ENCODE measurements at regions not wholly inside any gene's neighbourhood (a gene's known extent, or its start where the extent isn't known, plus 50 kb on each side); places are given as distances from the start of the nearest gene placed in this dataset.

DNA sequence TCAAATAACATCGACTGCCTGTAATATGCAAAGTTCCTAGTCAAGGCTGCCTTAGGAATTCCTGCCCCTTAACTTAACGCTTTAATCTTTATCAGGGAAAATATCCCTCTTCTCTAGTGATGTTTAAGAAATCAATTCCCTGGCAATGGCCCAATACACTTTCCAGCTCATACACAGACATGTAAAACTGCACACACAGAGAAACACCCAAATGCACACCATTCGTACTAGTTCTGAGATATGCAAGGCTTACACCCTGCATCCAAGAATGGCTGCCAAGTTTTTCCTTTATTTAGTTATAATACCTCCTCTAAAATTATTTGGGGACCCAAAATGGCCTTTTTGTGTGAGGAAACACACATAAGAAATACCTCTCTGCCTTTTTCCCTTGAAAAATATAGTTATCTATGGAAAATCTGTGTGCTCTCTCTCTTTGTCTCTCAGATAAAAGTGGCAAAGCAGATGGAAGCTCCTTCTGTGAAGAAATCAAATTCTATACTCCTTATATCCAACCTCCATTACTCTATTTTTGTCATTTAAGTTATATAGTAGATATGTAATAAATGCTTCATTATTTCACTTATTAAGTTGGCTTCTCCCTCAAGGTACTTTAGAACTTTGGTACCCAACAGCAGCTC is 120.0 kb upstream of the MDM1 start:
- DNase-seq, result no peak

DNA sequence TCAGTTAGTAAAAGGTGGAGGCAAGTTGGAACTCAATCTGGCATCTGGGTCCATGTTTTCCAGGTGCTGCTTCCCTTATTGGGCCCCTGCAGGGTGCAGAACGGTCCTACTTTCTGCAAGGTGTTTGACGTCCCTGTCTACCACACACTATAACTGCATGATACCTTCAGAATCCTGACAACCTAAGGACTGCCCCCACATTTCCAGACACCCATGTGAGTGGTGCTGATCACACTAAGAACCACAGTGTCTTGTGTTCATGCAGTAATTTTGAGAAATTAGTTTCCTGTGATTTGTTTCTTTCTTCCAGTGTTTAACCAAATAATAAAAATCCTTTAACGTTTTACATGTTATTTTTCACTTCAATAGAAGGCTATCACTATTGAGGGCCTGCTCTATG is 121.1 kb upstream of the MDM1 start:
- DNase-seq, result no peak

DNA sequence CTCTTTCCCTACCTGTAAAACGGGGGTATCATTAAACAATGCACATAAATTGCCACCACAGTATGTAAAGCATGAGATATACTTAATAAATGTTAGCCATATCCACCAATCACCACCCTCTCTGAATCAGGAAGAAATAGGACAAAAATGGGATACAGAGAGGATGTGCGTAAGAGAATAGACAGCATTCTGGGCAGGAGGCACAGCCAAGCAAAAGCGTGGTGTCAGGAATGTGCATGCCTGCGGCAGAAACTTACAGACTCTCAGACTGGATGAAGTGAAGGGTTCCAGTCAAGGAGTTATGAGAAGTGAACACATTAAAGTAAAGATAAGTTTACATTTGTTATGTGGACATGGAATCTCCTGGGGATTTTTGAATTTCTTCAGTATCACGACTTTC is 121.7 kb upstream of the MDM1 start:
- no peak for DNase-seq

DNA sequence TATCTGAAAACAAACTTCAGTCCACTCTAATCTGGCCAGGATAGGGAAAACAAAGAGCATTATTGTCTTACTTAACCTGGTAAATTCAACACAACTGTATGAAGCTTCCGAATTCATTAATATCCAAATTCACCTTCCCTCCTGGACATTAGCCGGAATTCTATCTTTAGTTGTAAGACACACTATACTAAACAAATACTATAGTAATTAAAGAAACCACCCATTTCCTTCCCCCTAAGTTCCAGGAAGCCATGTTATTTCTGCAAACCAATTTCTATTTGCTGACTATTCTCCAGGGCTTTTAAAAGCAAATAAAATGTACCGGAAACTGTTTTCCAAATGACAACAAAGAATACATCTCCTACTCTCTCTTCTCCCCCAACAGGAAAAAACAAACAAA is 122.7 kb upstream of the MDM1 start:
- DNase-seq, result no peak

DNA sequence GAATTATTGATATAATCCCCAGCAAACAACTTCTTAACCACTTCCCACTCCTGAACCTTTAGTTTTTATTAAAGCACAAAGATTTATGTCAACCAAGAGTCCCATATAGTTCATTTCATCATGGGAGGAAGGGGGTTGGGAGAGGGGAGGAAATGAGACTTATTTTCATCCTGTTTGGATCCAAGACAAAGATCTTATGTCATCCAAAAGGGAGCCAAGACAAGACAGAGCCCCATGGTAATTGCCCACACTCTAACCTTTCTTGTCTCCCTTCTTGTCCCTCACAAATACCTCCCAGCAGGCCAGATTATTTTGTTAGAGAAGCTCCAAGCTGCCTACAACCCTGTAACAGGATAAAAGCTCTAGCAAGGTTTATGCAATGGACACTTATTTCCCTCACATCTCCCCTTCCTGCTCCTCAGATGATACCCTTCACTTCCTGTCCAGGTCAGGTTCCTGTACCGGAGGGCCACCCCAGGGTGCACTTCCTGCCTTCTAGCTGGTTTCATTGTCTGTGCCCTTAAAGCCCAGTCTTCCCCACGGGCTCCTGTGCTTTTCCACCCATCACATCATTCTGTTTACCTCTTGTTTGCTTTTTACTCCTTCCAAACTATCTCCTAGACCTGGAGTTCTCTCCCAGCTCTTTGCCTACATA is 123.7 kb upstream of the MDM1 start:
- DNase-seq, result no peak

DNA sequence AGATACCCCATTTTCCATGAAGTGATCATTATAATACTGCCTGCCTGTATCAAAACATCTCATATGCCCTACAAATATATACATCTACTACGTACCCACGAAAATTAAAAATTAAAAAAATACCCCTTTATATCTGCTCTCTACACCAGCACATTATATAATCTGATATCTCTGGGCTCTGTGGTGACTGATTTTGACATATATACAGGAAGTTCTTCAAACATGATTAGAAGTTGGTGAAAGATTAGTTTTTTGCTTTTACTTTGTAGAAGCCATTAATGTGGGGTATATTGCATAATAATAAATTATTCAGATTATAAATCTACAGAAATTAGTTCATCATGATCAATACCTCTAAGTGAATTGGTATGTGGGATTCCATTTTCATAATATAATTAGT is 126.7 kb upstream of the MDM1 start:
- no peak for DNase-seq

DNA sequence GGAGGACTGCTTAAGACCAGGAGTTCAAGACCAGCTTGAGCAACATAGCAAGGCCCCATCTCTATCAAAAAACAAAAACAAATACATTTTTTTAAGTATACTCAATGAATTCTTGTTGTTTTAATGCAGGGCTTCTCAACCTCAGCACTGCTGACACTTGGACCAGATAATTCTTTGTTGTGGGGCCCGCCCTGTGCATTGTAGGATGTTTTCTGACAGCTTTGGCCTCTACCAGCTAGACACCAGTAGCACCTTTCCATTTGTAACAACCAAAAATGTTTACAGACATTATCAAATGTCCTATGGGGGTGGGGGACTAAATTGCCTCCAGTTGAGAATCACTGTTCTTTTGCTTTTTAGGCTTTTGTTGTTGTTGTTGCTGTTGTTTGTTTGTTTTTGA is 128.1 kb upstream of the MDM1 start:
- no peak for DNase-seq

DNA sequence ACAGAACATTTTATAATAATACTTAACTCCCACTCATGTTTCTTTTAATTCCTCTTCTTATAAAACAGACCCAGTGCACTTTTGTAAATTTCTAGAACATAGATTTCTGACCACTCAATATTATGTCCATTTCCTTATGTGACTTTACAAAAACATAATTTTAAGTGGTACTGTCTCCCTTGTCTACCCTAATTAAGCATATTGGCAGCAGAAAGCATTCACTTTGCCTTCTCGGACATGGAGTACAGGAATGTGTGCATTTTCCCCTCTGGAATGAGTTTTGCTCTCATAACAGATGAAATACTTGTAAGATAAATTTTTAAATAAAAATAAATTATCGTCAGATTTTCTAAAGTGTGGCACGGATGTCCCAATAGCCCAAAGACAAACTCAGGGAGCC is 129.5 kb upstream of the MDM1 start:
- no peak for DNase-seq

DNA sequence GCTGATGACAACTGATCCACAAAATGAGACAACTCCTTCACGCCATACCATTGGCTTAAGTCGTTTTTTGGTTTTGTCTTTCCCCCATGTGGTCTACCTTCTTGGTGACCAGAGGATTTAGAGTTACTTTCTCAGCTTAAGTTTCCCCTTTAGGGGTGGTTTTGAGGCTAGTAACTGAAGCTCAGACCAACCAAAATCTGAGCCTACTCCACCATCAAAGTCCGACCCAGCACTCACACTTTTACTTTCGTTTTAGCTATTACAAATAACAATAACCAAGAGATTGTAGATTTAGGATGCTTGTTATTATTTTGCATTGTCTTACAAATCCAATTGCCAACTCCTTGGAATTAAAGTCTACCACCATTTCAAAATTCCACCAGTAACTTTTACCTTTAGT is 130.6 kb upstream of the MDM1 start:
- DNase-seq, result no peak

DNA sequence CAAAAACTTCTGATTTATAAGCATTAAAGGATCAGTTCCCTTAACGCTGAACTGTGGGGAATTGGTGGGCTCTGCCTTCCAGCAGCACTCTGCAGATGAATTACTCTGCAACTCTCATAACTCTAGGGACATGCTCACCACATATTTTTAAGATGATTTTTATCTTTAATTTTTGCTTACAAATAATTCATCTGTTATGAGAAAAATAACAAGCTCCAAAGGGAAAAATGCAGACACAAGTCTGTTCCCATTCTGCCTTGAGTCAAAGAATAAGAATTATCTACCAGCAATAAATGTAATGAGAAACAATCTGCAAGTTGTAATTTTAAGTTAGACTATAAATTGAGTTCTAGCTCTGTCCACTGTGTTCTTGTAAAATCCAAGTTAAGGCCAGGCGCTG is 133.1 kb upstream of the MDM1 start:
- DNase-seq, result no peak

DNA sequence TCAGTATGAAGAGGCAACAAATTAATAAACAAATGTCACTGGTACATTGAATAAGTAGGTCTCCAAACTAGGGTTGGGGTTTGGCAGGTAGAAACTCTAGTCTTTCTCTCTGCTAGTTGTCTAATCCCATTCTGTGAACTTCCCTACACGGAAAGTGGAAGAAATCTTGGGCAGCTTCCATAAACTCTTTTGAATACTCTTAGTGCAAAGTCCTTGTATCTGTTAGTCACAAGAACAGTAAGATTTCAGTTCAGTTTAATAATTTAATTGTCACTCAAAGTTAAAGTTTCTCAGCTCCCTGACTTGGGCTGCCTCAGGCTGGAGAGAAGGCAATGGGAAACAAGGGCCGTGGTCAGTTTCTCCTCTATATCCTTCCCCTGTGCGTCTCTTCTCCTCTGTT is 135.4 kb upstream of the MDM1 start:
- no peak for DNase-seq

DNA sequence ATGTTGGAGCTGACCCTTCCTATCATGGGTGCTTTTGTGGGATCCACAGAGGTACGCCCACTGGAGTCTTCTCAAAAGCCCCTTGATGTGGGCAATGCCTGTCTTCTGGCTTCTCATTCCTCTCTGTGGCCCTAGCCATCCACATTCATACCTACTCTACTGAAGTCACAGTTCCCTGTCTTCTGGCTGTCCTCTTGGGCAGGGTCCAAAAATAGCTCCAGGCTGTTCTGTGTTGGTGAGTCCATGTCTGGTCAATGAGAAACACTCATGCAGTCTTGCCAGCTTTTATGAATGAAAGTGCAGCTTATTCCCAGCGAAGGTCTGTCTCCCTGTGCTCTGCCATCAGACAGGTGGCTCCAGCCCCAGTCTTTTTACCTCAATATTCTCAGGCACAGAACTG is 135.9 kb upstream of the MDM1 start:
- no peak for DNase-seq

DNA sequence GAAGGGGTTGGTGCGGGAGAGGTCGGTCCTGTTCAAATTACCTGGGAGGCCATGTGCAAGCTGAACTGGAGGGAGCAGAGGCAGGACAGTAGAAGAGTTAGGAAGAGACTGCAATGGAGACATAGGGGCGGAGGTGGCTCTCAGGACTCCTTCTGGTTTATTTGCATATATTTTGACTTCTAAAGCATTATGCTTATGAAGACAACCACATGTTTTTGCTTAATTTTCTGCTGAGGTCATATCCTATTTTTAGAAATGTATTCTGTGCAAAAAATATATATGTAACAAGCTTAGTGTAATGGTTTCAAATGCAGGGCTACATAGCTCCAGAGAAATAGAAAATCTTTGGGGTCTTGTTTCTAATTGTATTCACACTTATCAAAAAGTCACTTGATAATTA is 137.0 kb upstream of the MDM1 start:
- DNase-seq, result no peak

DNA sequence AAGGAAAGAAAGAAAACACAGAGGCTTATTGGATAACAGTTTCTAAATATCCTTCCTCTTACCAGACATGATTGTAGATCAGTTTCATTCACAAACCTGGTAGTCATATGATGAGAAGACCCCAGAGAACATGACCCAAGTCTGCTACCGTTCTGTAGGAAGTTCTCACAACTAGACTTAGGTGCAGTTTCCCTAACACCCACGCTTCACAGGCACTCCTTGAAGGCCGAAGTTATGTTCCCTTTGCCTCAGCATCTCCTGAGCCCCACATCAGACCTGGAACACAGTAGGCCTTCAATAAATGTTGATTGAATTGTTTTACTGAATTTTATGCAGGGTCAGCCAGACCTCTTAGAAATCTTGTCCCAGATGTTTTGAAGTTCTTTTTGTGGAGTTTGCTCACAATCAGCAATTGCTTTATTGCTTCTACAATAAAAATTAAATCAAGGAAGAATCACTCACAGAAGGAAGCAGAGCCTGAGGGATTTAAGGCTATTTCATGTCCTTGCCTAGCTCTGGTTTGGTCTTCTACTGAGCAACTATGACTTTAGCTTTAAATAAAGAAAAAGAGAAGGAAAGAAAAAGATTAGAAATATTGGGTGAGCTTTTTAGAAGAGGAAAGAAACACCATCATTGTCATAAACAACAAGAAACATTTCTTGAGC is 138.6 kb upstream of the MDM1 start:
- no peak for DNase-seq

DNA sequence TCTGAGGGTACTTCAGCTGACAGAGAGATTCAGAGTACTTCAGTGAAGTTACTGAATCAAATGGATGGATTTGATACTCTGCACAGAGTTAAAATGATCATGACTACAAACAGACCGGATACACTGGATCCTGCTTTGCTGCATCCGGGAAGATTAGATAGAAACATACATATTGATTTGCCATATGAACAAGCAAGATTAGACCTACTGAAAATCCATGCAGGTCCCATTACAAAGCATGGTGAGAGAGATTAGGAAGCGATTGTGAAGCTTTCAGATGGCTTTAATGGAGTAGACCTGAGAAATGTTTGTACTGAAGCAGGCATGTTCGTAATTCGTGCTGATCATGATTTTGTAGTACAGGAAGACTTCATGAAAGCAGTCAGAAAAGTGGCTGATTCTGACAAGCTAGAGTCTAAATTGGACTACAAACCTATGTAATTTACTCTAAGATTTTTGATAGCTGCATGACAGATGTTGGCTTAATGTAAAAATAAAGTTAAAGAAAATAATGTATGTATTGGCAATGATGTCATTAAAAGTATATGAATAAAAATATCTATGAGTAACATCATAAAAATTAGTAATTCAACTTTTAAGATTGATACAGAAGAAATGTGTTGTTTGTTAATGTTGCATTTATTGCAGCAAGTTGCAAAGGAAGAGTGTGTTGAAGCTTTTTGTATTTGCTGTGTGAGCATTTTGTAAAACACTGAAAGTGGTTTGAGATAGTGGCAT is 136.1 kb upstream of the RAP1B start:
- no peak for DNase-seq

DNA sequence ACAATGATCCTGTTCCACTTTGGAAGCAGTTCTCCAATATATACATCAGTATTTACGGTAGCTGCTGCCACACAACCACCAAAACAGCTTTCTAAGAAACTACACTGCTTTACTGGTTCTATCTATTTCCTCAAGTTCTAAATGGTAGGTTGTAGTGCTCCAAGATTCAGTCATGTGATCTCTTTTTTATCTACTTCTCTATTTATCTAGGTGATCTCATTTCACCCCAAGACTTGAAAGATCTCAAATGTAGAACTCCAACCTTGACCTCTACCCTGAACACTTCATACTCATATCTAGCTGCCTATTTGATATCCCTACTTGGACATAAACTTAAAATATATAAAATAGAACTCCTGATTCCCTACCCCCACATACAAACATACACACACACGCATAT is 133.9 kb upstream of the RAP1B start:
- no peak for DNase-seq

DNA sequence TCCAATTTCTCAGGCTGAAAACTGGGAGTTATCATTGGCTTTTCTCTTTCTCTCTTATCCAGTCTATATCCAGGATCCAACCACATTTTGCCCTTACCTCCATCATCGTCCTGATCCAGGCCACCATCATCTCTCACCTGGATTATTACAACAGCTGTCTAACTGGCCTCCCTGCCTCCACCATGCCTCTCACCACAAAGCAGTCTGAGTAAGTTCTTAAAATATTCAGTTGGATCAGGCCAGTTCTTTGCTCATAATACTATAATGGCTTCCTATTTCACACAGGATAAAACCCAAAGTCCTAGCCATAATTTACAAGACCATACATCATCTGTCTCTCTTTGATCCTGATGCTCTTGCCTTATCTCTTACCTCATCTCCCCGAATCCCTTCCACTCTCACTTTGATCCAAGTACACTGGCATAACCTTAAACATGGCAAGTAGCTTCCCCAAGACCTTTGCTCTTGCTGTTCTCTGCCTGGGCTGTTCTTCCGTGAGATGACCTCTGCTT is 133.4 kb upstream of the RAP1B start:
- no peak for DNase-seq

DNA sequence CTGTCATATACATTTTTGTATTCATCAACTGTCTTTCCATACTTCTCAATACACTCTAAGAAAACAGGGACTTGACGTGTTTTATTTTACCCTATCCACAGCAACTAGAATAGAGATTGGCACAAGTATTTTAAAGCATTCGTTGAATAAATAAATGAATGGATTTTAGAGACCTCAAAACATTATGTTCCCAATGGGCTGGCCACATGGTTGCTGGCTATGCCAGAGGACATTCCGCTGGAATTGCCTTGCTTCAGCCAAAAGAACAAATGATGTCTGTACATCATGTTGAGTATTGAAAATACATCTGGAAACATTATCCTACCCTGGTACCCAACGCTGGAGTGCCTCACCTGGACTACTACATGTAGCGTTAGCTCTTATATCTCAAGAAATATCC is 132.8 kb upstream of the RAP1B start:
- DNase-seq, result no peak

DNA sequence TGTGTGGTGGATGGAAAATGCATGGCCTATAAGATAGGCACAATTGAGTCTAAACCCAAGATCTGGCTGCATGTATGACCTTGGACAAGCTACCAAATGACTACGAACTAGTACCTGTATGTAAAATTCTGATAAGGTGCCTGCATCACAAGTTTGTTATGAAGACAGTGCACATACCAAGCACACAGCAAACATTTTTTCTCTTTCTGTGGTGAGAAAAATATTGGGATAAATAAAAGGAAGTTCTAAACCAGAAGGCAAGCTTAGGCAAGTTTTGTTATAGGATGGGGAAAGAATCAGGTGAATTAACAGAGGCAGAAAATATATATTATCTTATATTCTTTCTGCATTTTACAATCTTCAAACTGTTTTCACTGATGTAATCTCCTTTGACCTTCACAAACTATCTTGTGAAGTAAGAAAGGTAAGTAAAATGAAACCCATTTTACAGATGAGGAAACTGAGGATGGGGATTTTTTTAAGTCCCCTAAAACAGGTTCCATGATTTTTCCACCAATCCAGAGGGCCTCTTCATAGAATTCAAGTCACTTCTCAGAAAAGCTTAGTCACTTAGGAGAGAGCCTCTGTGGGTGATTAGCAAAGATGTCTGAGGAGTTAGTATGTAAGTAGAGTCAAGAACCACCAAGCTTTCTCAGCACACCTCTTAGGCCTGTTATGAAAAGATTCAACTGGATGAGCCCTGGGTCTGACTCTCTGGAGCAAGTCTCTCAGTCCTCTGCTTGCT is 132.0 kb upstream of the RAP1B start:
- no peak for DNase-seq

DNA sequence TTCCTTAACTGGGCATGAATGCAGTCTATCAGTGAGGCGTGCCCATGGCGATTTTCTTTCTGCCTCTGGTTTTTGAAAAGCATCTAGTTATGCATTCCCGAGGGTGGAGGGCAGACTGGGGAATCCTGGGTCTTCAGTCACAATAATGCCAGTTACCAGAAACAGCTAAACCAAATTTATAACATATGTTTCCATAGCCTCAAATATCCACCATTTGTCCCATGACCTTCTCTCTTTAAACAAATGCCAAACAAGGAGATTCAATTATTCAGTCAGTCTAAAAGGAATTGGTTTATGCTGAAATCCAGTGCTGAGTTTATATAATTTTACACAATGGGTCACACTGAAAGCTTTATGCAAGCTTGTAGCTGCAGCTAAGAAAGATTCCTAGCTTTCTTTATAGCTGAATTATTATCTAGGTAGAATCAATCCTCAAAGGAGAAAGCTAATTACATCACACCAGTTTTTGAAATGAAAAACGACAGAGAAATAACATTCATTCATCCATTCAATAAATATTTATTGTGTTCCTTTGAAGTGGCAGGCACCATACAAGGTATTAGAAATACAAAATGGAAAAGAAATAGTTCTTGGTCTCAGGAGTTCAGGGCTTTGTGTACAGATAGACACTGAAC is 131.3 kb upstream of the RAP1B start:
- no peak for DNase-seq

DNA sequence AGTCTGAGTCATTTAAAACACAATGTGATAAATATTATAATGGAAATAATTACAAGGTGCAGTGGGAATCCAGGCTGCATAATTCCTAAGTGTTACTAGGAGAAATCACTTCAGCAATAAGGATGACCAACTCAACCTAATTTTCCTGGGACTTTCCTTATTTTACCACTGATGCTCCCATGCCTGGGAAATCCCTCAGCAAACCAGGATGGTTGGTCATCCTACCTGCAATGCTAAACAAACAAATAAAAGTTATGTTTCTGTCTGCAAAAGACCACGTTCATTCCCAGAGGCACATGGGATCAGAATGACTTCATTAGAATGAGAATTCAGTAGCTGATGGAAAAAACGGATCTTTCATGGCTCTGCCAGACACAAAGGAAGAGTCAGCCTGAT is 130.8 kb upstream of the RAP1B start:
- DNase-seq, result no peak

DNA sequence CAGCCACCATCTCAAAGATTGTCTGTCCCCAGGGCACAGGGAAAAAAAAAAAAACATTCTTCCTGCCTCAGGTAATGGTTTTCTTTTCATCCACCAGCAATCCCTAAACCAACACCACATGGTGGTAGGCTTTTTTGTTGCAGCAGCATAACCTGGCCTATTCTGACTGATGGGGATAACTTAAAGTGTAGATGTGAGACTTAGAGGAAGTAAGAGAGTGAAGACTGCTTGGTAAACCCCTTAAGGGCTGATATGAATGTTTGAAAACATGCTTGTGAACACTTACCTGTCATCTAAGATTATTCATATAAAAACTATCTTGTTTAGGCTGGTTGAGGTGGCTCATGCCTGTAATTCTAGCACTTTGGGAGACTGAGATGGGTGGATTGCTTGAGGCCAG is 130.2 kb upstream of the RAP1B start:
- no peak for DNase-seq

Measured in NCI-H1930 (cell line).